Gastroesophageal sphincter (tissue), 4 donors: ENCODE measurements at regions not wholly inside any gene's neighbourhood (a gene's known extent, or its start where the extent isn't known, plus 50 kb on each side); places are given as distances from the start of the nearest gene placed in this dataset.
A peak's percentile ranks its signal among the peaks of the same experiment; 100 is the strongest.

Experiments used
- ATAC-seq: fragments of 150-250 bp; one replicate; pipeline ENCODE4 v1.9.1; 2016; ENCODE audit warnings: mild to moderate bottlenecking, moderate library complexity
- H3K27ac ChIP-seq, 4 donors: fragments of 200-600 bp; sonication (generic) in 3 of 4; 1 replicate in 3 of 4; 2 replicates in 1 of 4; pipeline ENCODE4 v1.5.1; 2016 to 2019
- H3K27me3 ChIP-seq: fragments of 200-600 bp; sonication (generic); one replicate; pipeline ENCODE4 v1.5.1; 2019
- H3K36me3 ChIP-seq, 2 donors: fragments of 200-600 bp; sonication (generic); one replicate each; pipeline ENCODE4 v1.5.1; 2019; ENCODE audit warnings: control low read depth in 1 of 2
- H3K4me1 ChIP-seq, 3 donors: fragments of 200-600 bp; sonication (generic); 1 replicate in 2 of 3; 2 replicates in 1 of 3; pipeline ENCODE4 v1.5.1; 2016 to 2019; ENCODE audit warnings: control low read depth in 2 of 3
- H3K4me3 ChIP-seq, 2 donors: fragments of 200-600 bp; sonication (generic); one replicate each; pipeline ENCODE4 v1.5.1; 2019; ENCODE audit warnings: mild to moderate bottlenecking in 1 of 2, moderate library complexity in 1 of 2
- H3K9me3 ChIP-seq, 3 donors: fragments of 200-600 bp; sonication (generic); one replicate each; pipeline ENCODE4 v1.5.1; 2017 to 2019; ENCODE audit warnings: control low read depth in 2 of 3
- CTCF ChIP-seq, 4 experiments: fragments of 200-600 bp in 2 of 4; fragments of 450-650 bp in 2 of 4; sonication (generic) in 1 of 4; IDR thresholded peaks; one replicate each; pipeline ENCODE4 v1.5.1; 2017 to 2019; ENCODE audit warnings: antibody characterized with exemption in 4 of 4, mild to moderate bottlenecking in 2 of 4, moderate library complexity in 2 of 4
- EP300 ChIP-seq: sonication (generic); formaldehyde crosslinking; IDR thresholded peaks from one replicate; pipeline ENCODE4 v1.6.1; 2017; ENCODE audit warnings: antibody characterized with exemption, mild to moderate bottlenecking
- POLR2A ChIP-seq, 2 donors: fragments of 450-650 bp; IDR thresholded peaks; one replicate each; pipeline ENCODE4 v1.6.1; 2017; ENCODE audit warnings: antibody characterized with exemption in 2 of 2, mild to moderate bottlenecking in 2 of 2, moderate library complexity in 1 of 2
- POLR2AphosphoS5 ChIP-seq: sonication (generic); formaldehyde crosslinking; IDR thresholded peaks from one replicate; pipeline ENCODE4 v1.6.1; 2017; ENCODE audit warnings: antibody characterized with exemption
- WGBS, 2 donors: methylation state at CpG; one replicate each; pipeline ENCODE4 v1.1.5; 2018; ENCODE audit warnings: low coverage in 1 of 2; 5-methylcytosine and 5-hydroxymethylcytosine counted together

GRCh38 chr4:118585015-118585414, 100.2 kb upstream of the METTL14 start:
- Histone ChIP-seq H3K9me3 (no peaks in the 10 kb centered on the region), H3K27ac (peak overlapping the region in 2 of 4 donors; percentile 45 to 48), H3K36me3 (no peaks in the 10 kb centered on the region), H3K27me3 (peaks cover 24% of the 10 kb centered on the region), H3K4me3 (no peak overlapping the region), H3K4me1 (peaks cover 0 to 16% (median 0%) of the 10 kb centered on the region in 3 donors)
- no peak for ATAC-seq
- no peak for TF ChIP-seq EP300
- TF ChIP-seq CTCF (IDR thresholded peaks at IDR 0.05), result no peak
- no peak for TF ChIP-seq POLR2AphosphoS5
- TF ChIP-seq POLR2A (IDR thresholded peaks at IDR 0.05), result no peak
- 73 to 86% methylated on average over 4 to 5 of the region's 5 CpGs for WGBS, 2 donors

DNA sequence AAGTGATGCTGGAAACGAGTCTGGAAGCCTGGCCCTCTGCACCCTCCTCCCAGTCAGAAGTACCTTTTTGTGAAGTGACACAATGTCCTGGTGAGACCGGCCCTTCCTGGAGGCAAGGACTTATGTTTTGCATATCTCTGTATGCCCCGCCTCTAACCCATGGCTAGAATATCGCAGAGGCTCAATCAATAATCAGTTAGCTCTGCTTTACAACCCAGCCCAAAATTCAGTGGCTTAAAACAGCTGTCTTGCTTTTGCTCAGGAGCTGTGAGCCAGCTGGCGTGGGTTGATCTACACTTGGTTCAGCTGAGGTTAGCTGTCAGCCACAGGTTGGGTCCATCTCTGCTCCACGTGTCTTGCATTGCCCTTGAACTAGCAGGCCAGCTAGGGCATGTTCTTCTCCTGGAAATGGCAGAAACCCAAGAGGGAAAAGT, 98.8 kb upstream of the METTL14 start:
- Histone ChIP-seq H3K4me3 (no peak overlapping the region), H3K27me3 (peaks cover 24% of the 10 kb centered on the region), H3K4me1 (peaks cover 0 to 22% (median 0%) of the 10 kb centered on the region in 3 donors), H3K36me3 (no peaks in the 10 kb centered on the region), H3K27ac (peak overlapping the region in 3 of 4 donors; percentile 29 to 48 (median 45)), H3K9me3 (no peaks in the 10 kb centered on the region)
- ATAC-seq, result peak; percentile 74
- 11 to 24% methylated on average over 6 of the region's 6 CpGs for WGBS, 2 donors
- TF ChIP-seq POLR2AphosphoS5 (no peak), CTCF (IDR thresholded peaks at IDR 0.05) (no peak)

DNA sequence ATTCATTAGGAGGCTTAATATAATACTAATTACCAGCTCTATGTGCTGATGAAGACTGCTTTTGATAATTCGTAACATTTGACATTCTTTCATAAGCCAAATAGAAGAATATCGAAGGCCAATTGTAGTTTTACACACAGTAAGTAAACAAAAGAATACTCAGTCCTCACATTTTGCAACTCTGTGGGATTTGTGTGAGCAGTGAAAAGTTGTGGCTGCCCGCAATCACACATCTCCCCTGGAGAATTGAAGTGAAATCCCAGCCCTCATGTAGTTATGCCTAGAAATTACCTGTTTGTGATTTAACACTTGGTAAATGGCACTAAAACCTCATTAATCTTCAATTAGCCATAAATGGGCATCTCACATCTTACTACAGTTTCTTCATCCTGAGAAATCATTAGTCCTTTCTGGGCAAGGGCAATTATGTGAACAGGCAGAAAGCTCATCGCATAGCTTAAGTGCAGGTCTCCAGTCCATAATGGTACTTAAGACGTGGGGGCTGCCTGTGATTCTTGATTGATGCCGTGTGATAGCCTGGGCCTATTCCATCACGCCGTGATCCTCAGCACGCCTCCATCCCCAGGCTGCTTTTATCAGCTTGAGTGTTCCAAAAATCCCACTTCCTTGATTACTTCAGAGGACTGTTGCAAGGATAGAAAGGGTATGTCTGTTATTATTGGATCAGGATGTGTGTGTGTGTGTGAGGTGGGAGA, 97.9 kb upstream of the METTL14 start:
- Histone ChIP-seq H3K27ac (peak overlapping the region in 1 of 4 donors; percentile 45), H3K36me3 (no peaks in the 10 kb centered on the region), H3K4me3 (no peak overlapping the region), H3K9me3 (no peaks in the 10 kb centered on the region), H3K4me1 (peaks cover 0 to 24% (median 0%) of the 10 kb centered on the region in 3 donors), H3K27me3 (peaks cover 24% of the 10 kb centered on the region)
- TF ChIP-seq POLR2A (IDR thresholded peaks at IDR 0.05) (no peak), POLR2AphosphoS5 (no peak), EP300 (no peak), CTCF (IDR thresholded peaks at IDR 0.05) (no peak)
- WGBS, 2 donors, result 44 to 63% methylated on average over 6 to 9 of the region's 9 CpGs
- no peak for ATAC-seq

GRCh38 chr4:118587946-118588345, 97.2 kb upstream of the METTL14 start:
- no peak for TF ChIP-seq EP300
- TF ChIP-seq POLR2AphosphoS5, result no peak
- TF ChIP-seq POLR2A (IDR thresholded peaks at IDR 0.05), result no peak
- TF ChIP-seq CTCF (IDR thresholded peaks at IDR 0.05), result no peak
- Histone ChIP-seq H3K4me1 (peaks cover 0 to 27% (median 0%) of the 10 kb centered on the region in 3 donors), H3K4me3 (no peak overlapping the region), H3K36me3 (no peaks in the 10 kb centered on the region), H3K27ac (no peak overlapping the region), H3K27me3 (peaks cover 24% of the 10 kb centered on the region), H3K9me3 (no peaks in the 10 kb centered on the region)
- no peak for ATAC-seq
- WGBS, 2 donors, result 78 to 81% methylated on average over 3 to 4 of the region's 4 CpGs

- WGBS, 2 donors, result 80 to 84% methylated on average over 4 to 5 of the region's 9 CpGs
- TF ChIP-seq CTCF (IDR thresholded peaks at IDR 0.05) (no peak), EP300 (no peak), POLR2AphosphoS5 (no peak), POLR2A (IDR thresholded peaks at IDR 0.05) (no peak)
- Histone ChIP-seq H3K4me3 (no peak overlapping the region), H3K27me3 (peaks cover 13% of the 10 kb centered on the region), H3K9me3 (no peaks in the 10 kb centered on the region), H3K4me1 (peaks cover 0 to 27% (median 0%) of the 10 kb centered on the region in 3 donors), H3K36me3 (peaks cover 0 to 3% of the 10 kb centered on the region in 2 donors), H3K27ac (no peak overlapping the region)
- no peak for ATAC-seq
Observed at GRCh38 chr4:118589471-118590055, 95.6 kb upstream of the METTL14 start.
